ENCODE measurements at regions not wholly inside any gene's neighbourhood (a gene's known extent, or its start where the extent isn't known, plus 50 kb on each side); places are given as distances from the start of the nearest gene placed in this dataset.

- no peaks in the 10 kb centered on the region for H3K36me3 ChIP-seq (ENCODE audit: control insufficient read depth in 1 of 2, insufficient read depth in 2 of 2, low read length in 2 of 2)
- H3K4me1 ChIP-seq (ENCODE audit: control insufficient read depth in 1 of 2, insufficient read depth in 2 of 2, low read length in 2 of 2) = no peaks in the 10 kb centered on the region
- TF ChIP-seq RAD21 (IDR thresholded peaks at IDR 0.05; ENCODE audit: low read depth) (no peak), EZH2phosphoT487 (IDR thresholded peaks at IDR 0.05; ENCODE audit: borderline replicate concordance) (no peak), EZH2 (IDR thresholded peaks at IDR 0.05) (no peak), ZNF274 (IDR thresholded peaks at IDR 0.05; ENCODE audit: low read depth, low read length) (no peak), POLR2AphosphoS5 (IDR thresholded peaks at IDR 0.05; ENCODE audit: low read depth, low read length) (no peak), MAX (IDR thresholded peaks at IDR 0.05) (no peak), ELF1 (IDR thresholded peaks at IDR 0.05; ENCODE audit: borderline replicate concordance, low read depth) (no peak), TCF7L2 (IDR thresholded peaks at IDR 0.05; ENCODE audit: borderline replicate concordance, extremely low read depth, insufficient read depth, insufficient read length) (no peak), CBX3 (IDR thresholded peaks at IDR 0.05; ENCODE audit: low read depth) (no peak), CTCF (IDR thresholded peaks at IDR 0.05 in 2 of 3, conservative IDR thresholded peaks at IDR 0.05 in 1 of 3; ENCODE audit: borderline replicate concordance in 1 of 3, insufficient read depth in 1 of 3, low read depth in 2 of 3, low read length in 2 of 3) (no peak), CEBPB (IDR thresholded peaks at IDR 0.05; ENCODE audit: low read depth) (no peak), POLR2A (IDR thresholded peaks at IDR 0.05; ENCODE audit: borderline replicate concordance, extremely low read depth, insufficient read depth, insufficient read length) (no peak), EGR1 (IDR thresholded peaks at IDR 0.05; ENCODE audit: low read depth) (no peak)
- TF ChIP-seq, protein P1, sequence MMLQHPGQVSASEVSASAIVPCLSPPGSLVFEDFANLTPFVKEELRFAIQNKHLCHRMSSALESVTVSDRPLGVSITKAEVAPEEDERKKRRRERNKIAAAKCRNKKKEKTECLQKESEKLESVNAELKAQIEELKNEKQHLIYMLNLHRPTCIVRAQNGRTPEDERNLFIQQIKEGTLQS (IDR thresholded peaks at IDR 0.05) = no peak
- TF ChIP-seq, protein P2, sequence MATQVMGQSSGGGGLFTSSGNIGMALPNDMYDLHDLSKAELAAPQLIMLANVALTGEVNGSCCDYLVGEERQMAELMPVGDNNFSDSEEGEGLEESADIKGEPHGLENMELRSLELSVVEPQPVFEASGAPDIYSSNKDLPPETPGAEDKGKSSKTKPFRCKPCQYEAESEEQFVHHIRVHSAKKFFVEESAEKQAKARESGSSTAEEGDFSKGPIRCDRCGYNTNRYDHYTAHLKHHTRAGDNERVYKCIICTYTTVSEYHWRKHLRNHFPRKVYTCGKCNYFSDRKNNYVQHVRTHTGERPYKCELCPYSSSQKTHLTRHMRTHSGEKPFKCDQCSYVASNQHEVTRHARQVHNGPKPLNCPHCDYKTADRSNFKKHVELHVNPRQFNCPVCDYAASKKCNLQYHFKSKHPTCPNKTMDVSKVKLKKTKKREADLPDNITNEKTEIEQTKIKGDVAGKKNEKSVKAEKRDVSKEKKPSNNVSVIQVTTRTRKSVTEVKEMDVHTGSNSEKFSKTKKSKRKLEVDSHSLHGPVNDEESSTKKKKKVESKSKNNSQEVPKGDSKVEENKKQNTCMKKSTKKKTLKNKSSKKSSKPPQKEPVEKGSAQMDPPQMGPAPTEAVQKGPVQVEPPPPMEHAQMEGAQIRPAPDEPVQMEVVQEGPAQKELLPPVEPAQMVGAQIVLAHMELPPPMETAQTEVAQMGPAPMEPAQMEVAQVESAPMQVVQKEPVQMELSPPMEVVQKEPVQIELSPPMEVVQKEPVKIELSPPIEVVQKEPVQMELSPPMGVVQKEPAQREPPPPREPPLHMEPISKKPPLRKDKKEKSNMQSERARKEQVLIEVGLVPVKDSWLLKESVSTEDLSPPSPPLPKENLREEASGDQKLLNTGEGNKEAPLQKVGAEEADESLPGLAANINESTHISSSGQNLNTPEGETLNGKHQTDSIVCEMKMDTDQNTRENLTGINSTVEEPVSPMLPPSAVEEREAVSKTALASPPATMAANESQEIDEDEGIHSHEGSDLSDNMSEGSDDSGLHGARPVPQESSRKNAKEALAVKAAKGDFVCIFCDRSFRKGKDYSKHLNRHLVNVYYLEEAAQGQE (IDR thresholded peaks at IDR 0.05; ENCODE audit: low read depth) = no peak
- DNase-seq (ENCODE audit: low read depth, low spot score) (no peak), ATAC-seq (no peak)
- POLR2A ChIA-PET = no interaction called here
- no TSS peak for BruUV-seq (replicated peaks)
- intact Hi-C loops (cut with micrococcal nuclease) = no loop called here
- no peak overlapping the region for H3K4me3 ChIP-seq (replicated peaks in 1 of 2; ENCODE audit: low read depth in 1 of 2, low read length in 2 of 2)
- H3K27me3 ChIP-seq (ENCODE audit: insufficient read depth, low read length) = peaks cover 56% of the 10 kb centered on the region
- no peak overlapping the region for H2AFZ ChIP-seq (ENCODE audit: low read depth, low read length, poor library complexity, severe bottlenecking)
- no peaks in the 10 kb centered on the region for H3K9me2 ChIP-seq (ENCODE audit: insufficient read depth)
- RAD21 ChIA-PET (ENCODE audit: low non-redundant PET in 1 of 2, low total read pairs in 2 of 2, uncharacterized antibody in 2 of 2, unreplicated experiment in 2 of 2) = no interaction called here
- H3K9me3 ChIP-seq (ENCODE audit: control insufficient read depth in 1 of 2, insufficient read depth in 1 of 2, low read depth in 1 of 2, low read length in 2 of 2) = no peaks in the 10 kb centered on the region
- CTCF ChIA-PET = no interaction called here
- no peak overlapping the region for H3K4me2 ChIP-seq (ENCODE audit: low read length)
- no peaks in the 10 kb centered on the region for H3K79me2 ChIP-seq (ENCODE audit: insufficient read depth, low read length)
- no peaks in the 10 kb centered on the region for H4K20me1 ChIP-seq (ENCODE audit: insufficient read depth)
- H3K9ac ChIP-seq (ENCODE audit: low read length) = no peak overlapping the region
- H3K27ac ChIP-seq (ENCODE audit: low read depth, low read length) = no peak overlapping the region
Observed at GRCh38 chr1:157292809-157293564, 154.8 kb upstream of the ETV3 start.
